ENCODE measurements at regions not wholly inside any gene's neighbourhood (a gene's known extent, or its start where the extent isn't known, plus 50 kb on each side); places are given as distances from the start of the nearest gene placed in this dataset.
"Not testable (repeated sequence)": the region's sequence is repeated elsewhere in the genome, so short reads cannot be mapped to it uniquely, and the experiment has no call there.

DNA sequence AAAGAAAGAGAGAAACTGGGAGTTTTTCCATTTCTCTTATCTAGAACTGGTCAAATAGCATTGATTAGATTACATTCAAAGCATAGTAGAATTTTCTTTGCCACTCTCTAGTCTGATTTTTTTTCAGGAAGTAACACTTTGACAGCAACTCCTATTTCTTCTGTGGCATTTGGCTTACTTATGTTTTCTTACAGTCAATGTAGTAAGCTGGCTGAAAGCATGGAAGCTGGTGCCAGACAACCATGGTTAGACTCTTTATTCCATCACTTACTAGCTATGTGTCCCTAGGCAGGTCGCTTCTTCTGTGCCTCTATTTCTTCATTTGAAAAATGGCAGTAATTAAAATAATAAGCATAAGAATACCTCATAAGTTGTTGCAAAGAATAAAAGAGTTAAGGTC is 54.2 kb upstream of the OPRM1 start:
- DNase-seq (ENCODE audit: low read depth): no peak

DNA sequence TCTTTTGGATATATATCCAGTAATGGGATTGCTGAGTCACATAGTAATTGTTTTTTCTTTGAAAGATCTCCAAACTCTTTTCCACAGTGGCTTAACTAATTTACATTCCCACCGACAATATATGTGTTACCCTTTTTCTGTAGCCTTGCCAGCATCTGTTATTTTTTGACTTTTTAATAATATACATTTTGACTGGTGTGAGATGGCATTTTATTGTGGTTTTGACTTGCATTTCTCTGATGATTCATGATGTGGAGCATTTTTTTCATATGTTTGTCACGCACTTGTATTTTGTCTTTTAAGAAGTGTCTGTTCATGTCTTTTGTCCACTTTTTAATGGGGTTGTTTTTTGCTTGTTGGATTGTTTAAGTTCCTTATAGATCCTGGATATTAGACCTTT is 58.9 kb upstream of the OPRM1 start:
- DNase-seq (ENCODE audit: low read depth): no peak

DNA sequence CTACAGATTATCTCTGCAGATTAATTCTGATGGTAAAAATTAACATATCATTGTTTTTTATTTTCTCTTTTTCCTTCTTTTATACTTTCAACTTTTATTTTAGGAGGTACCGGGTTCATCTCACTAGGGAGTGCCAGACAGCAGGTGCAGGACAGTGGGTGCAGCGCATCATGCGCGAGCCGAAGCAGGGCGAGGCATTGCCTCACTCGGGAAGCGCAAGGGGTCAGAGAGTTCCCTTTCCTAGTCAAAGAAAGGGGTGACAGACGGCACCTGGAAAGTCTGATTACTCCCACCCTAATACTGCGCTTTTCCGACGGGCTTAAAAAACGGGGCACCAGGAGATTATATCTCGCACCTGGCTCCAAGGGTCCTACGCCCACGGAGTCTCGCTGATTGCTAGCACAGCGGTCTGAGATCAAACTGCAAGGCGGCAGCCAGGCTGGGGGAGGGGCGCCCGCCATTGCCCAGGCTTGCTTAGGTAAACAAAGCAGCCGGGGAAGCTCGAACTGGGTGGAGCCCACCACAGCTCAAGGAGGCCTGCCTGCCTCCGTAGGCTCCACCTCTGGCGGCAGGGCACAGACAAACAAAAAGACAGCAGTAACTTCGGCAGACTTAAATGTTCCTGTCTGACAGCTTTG is 60.0 kb upstream of the OPRM1 start:
- not testable (repeated sequence) for DNase-seq (ENCODE audit: low read depth)

DNA sequence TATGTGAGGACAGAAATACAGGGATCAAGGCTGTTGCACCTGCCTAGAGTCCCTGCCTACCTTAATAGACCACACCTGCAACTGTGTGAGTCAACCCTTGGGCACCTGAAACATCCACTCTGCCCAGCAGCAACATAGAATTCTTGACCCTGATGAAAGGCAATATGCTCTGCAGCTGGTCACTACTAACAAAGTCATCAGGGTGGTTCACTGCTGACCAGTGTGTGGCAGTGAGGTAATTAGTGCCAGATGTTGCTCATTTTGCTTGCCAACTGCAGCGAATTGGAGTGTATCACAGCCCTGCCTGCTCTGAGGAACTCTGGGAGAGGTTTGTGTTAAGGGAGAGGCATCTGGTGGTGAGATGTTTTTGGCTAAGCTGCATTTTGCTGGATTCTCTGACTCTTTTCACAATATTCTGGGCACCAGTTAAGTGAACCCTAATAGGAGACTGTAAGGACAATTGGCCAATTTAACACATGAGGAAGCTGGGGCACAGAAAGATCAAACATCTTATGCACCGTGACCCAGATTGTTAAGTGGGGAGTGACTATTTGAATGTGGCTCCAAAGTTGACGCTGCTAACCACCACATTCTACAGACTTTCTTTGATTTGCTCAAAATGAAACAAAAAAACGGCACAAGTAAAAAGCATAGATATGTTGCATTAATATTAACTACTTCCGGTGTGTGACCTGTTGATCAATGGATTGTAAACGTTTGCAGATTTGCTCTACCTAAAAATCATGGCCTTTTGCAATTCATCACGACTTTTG is 61.9 kb upstream of the OPRM1 start:
- DNase-seq (ENCODE audit: low read depth): no peak

DNA sequence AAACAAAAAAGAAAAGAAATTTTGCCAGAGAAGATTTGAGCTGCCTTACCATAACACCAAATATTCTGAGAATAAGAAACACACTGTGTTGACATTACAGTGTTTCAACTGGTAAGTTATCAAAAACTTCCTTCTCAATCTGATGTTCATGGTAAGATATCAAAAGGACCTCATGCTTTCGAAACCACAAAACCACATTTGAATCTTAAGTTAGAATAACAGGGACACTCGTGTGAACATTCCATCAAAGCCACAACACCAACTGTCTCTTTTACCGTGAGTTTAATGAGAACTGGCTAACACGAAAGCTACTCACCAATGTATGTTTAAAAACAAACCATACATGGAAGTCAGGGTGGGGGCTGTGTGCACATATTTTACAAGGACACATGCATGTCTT is 73.0 kb upstream of the OPRM1 start:
- peak; percentile 54 for DNase-seq (ENCODE audit: low read depth)

DNA sequence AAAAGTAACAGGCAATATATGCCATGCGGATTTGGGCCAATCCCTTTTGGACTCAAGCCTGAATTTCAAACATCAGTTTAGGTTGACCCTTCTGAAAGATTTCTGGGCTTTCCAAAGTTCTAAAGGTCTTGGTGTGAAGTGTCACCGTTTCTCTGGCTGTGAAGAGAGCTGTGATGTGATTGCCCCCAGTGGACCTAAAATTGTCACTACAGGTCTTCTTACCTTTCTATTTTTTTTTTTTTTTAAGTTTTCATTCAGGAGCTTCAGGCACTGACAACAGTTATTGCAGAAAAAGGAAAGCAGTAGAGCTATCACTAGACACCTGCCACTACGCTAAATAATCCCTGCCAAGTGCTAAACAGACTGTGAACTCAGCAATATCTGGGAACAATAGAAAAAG is 75.7 kb upstream of the OPRM1 start:
- DNase-seq (ENCODE audit: low read depth): no peak

DNA sequence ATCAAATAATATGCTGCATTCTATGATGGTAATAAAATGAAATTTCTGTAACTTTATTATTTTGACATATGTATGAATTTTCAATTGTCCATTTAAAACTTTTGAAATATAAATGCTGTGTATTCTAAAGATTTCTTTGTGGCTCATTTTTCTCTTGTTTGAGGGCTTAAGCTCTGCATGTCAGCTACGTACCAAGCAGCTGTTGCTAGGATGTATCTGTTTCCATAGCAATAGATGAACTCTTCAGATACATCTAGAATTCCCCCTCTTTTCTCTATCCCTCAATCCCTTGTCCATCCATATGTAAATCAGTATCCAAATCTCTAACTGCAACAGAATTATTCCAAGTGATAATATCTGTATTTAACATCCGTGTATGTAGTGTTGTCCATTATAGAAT is 76.5 kb upstream of the OPRM1 start:
- DNase-seq (ENCODE audit: low read depth): no peak

DNA sequence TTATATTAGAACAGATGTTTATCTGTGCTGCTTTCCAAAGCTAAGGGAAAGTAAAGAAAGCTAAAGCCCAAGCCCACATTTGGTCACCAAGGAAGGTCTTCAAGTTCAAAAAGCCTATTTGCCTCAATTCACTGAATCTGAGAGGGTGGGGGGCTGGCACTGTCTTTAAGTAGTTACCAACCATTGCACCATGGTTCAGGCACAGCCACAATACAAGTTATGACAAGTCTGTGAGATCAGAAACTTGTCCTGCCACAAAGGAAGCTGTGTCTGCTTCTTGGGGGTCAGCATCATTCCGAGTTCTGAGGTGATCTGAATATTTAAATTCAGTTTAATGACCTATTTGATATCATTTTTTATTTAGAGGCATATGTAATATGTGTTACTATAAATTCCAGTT is 78.3 kb upstream of the OPRM1 start:
- no peak for DNase-seq (ENCODE audit: low read depth)

DNA sequence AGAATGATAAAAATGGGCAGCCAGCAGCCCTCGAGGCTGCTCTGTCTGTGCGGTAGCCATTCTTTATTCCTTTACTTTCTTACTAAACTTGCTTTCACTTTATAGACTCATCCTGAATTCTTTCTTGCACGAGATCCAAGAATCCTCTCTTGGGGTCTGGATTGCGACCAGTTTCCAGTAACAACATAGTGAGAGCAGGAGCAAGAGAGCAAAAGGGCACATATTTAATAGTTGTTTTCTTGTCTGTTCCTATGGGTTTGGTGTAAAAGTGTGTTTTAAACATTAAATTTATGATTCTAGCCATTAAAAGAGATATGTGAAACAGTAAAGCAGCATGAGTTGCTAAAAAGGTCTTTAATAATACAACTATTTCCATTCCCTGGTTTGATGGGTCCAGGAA is 78.8 kb upstream of the OPRM1 start:
- DNase-seq (ENCODE audit: low read depth): no peak

DNA sequence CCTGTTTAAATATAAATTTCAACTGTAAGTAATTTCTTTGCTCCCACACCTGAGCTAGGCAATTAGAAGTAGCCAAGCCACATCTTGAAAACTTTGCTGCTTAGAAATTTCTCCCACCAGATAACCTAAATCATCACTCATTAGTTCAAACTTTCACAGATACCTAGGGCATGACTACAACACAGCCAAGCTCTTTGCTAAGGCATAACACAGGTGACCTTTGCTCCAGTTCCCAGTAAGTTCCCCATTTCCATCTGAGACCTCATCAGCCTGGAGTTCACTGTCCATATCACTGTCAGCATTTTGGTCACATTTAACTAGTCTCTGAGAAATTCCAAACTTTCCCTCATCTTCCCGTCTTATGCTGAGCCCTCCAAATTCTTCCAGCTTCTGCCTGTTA is 79.8 kb upstream of the OPRM1 start:
- no peak for DNase-seq (ENCODE audit: low read depth)

DNA sequence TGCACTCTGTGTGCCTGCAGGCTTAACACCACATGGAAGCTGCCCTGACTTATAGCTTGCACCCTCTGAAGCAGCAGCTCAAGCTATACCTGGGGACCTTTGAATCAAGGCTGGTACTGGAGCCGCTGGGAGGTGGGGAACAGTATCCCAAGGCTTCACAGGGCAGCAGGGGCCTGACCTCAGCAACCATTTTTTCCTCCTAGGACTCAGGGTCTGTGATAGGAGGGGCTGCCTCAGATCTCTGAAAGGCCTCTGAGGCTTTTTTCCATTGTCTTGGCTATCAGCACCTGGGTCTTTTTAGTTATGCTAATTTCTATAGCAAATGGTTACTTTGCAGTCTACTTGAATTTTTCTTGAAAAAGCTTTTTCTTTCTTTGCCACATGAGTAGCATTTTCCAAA is 80.2 kb upstream of the OPRM1 start:
- no peak for DNase-seq (ENCODE audit: low read depth)

DNA sequence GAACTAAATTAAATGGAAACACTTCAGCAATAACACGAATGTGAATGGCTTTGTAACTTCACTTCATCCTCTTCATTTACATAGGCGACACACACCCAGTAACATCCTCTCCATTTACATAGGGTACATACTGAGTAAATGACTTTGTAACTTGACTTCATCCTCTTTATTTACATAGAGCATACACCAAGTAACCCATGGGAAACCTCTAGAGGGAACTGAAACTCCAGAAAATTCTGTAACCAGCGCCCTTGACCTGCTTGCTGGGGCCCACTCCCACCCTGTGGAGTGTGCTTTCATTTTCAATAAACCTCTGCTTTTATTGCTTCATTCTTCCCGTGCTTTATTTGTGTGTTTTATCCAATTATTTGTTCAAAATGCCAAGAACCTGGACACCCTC is 81.6 kb upstream of the OPRM1 start:
- no peak for DNase-seq (ENCODE audit: low read depth)

DNA sequence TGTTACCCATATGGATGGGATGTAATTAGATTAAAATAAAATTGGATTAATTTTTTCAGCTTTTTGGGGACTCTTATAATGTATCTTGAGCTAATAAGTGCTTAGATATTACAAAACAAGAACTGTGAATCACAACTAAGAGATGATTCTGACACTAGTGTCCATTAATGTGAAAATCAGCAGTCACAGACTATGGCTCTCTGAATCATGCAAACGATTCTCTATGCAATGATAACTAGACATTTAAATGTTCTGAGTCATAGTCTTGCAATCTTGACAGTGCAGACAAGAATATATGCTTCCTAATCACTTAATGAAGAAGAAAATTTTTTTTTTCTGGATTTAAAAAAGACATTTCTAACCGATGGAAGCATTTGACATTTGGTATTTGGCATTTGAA is 82.2 kb upstream of the OPRM1 start:
- DNase-seq (ENCODE audit: low read depth): no peak

DNA sequence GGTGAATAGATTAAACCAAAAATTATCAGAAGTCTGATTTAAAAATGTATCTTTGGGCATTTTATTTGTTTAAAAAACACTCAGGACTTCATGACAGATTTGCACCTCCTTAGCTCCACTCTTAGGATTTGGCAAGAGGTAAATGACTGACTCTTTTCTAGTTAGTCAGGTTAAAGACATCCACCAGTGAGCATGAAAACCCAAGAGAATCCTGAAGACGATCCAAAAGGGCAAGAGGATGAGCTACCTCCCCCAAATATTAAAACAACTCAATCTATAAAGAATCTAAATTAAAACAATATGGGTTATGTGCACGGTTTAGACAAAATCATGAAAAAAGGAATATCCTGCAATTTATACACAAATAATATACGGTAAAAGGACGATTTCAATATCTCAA is 89.4 kb upstream of the OPRM1 start:
- no peak for DNase-seq (ENCODE audit: low read depth)

DNA sequence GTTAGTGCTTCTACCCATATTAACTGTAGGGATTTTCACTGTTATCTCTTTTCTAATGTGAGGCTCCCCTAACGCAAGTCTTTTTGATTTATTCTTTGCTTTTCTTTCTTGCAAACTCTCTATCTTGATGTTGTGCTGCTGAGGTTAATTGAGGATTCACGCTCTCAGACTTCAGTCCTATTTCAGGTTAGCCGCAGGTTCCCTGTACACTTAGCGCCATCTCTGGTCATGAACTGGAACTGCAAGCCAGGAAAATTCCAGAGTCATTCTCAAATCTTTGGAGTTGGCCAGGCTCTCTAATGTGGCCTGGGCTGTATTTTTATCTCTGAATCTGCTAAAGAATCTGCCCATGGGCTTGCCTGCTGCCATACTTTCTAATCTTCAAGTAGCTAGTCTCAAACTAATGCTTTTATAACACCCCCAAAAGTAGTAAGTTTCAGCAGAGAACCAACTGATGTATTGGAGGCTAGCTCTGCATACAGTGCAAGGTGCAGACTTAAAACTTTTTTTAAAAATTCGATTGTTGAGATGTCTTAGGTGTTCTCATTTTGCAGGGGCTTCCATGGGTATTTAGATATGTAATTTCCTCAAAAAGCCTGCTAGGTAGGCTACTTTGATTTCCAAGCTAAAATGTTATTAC is 91.1 kb upstream of the OPRM1 start:
- DNase-seq (ENCODE audit: low read depth): no peak

DNA sequence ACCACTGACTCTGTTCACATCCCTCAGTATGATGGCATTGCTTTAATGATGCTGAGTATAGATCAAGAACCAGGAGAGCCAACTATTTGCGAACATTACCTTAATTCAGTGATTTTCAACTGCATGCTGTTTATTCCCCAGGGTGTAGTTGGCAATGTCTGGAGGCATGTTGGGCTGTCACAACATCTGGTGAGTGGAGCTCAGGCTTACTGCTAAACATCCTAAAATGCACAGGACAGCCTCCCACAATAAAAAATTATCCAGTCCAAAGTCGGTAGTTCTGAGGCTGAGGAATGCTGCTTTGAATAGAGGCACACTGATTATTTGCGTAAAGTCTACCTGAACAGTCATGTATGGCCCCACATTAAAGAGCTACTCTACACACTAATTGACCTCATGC is 94.8 kb upstream of the OPRM1 start:
- DNase-seq (ENCODE audit: low read depth): no peak

DNA sequence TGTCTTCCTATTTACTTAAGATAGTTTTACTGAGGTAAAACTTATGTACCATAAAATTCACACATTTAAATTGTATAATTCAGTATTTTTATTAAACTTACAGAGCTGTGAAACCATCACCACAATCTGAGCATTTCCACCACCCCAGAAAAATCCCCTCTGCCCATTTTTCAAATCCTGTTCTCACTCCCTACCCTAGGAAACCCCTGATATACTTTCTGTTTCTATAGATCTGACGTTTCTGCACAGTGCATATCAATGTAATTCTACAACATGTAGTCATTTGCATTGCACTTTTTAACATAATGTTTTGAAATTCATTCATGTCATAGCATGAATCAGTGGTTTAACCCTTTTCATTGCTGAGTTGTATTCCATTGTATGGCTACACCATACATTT is 96.7 kb upstream of the OPRM1 start:
- no peak for DNase-seq (ENCODE audit: low read depth)

DNA sequence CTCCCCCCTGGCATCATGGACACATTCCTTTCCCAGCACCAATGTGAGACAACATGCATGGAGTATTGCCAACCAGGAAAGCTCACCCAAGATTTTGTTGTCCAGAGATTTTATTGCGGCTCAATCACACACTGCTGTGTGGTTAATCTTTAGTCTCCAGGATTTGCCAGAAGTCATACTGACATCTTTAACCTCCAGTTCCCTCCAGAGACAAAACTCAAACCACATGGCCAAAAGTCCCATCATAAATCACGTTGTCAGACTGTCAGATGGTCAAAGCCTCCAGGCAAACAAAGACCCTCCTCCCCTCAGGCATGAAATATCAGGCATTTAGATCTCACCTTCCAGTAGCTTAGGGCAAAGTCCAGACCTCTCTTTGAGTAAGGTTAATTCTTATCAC is 97.3 kb upstream of the OPRM1 start:
- DNase-seq (ENCODE audit: low read depth): no peak

DNA sequence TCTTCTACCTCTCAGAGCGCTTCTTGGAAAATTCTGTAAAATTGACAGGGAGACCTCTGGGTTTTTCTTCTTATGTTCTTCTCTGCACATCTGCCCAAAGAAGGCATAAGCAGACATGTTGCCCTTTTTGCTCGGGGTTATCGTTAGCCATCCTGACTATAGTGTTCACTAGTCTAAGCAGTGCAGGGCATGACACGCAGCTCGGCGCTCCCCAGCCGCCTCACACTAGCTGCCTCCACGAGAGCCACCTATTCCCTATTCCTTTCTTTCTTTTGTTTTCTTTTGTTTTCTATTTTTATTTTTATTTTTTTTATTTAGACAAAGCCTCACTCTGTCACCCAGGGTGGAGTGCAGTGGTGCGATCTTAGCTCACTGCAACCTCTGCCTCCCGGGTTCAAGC is 100.2 kb upstream of the OPRM1 start:
- no peak for DNase-seq (ENCODE audit: low read depth)

DNA sequence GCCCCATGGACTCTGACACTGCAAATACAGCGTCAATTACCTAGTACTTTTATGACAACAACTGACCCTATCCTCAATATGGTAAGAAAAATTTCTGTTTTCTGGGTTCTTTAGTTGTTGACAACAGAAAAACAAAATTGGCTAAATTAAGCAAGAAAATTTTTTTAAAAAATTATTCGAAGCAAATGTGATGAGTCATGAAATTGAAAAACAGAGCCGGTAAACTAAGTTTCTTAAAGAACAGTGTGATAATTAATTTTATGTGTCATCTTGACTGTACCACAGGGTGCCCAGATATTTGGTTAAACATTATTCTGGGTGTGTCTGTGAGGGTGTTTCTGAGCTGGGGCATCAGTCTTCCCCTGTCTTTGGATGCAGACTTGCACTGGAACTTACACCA is 107.6 kb upstream of the OPRM1 start:
- no peak for DNase-seq (ENCODE audit: low read depth)

DNA sequence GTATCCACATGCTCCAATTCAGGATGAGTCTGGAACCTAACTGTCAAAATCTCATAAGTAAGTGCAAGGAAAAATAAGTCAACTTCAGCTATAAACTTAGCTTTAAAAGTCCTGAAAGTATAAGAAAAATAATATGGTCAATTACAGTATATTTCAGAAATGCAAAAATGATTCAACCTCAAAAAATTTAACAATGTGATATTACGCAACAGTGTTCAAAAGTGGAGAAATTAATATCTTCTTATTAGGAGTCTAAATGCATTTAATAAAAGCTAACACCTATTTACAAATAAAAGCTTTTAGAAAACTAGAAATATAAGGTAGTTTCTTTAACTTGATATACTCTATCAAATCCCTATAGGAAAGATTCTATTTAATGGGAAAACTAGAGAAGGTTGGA is 111.2 kb upstream of the OPRM1 start:
- DNase-seq (ENCODE audit: low read depth): no peak

DNA sequence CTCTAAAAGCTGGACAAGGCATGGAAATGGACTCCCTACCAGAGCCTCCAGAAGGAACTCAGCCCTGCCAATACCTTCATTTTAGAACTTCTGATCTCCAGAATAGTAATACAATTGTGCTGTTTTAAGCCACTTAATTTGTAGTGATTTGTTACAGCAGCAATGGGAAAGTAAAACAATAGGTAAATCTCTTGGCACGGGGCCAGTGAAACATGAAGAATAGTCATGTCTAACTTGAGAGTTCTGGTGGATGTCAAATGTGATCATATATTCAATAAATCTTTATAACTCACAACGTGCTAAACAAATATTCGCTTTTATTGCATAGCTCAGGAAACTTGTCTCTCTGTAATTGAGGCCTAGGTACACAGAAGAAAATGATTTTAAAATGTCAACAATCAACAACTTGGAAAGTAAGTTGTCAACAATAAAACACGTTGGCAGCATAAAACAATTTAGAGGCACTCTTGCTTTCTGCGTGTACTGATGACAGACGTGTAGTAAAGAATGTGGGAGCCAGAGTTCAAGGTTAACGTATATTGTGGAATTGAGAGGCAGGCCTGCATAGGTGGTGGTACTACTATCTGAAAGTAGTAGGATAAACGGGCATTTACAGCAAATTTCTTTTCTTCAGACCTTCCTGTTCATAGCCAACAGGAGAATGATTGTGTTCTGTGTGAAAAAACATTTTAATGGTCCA is 140.5 kb upstream of the OPRM1 start:
- DNase-seq (ENCODE audit: low read depth): no peak

DNA sequence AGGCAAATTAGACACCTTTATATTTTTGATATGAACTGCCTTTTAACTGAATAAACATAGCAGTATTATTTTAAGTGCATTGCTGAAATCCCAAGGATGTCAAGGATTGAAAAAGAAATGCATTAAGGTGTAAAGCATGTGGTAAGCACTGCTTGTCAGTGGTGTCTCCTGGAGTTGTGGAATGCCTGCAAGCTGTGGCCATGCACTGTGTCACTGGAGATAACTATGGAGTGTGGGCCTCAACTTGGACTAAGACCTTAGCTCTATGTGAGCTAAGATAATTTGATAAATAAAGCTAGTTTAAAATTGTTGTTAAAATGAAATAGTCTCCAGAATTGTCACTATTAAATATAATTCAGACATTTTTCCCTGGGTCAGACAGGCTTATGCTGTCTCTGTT is 156.6 kb upstream of the OPRM1 start:
- DNase-seq (ENCODE audit: low read depth): no peak
